B cell (primary cell): ENCODE measurements at regions not wholly inside any gene's neighbourhood (a gene's known extent, or its start where the extent isn't known, plus 50 kb on each side); places are given as distances from the start of the nearest gene placed in this dataset.

Experiments
- ATAC-seq: fragments of 200-7000 bp; cut with Tn5 transposase; one replicate; pipeline ENCODE4 v1.10.0; 2021; ENCODE audit warnings: low read depth, mild to moderate bottlenecking, moderate number of reproducible peaks, moderate library complexity
- CTCF ChIA-PET: fragments of 350-600 bp; sonication (Branson Sonifier 250); formaldehyde crosslinking; loops from one replicate; lab custom pipeline; 2021; ENCODE audit warnings: antibody characterized with exemption, inconsistent platforms; lab: Charles Lee
- POLR2A ChIA-PET: fragments of 350-600 bp; sonication (Branson Sonifier 250); formaldehyde crosslinking; loops from one replicate; lab custom pipeline; 2021; ENCODE audit warnings: antibody characterized with exemption; lab: Charles Lee
- DNase-seq: peaks from one replicate; pipeline ENCODE4 v3.0.0; 2013
- H2AFZ ChIP-seq: 2 replicates; pipeline ENCODE4 v1.6.1; 2012; ENCODE audit warnings: mild to moderate bottlenecking, low read depth, low read length; ENCODE audit not compliant: insufficient read depth, poor library complexity, severe bottlenecking
- H3K27ac ChIP-seq, 2 donors: 1 replicate in 1 of 2; 2 replicates in 1 of 2; pipeline ENCODE4 v1.5.1; 2012 to 2013; ENCODE audit warnings: low read length in 2 of 2, mild to moderate bottlenecking in 2 of 2, moderate library complexity in 1 of 2
- H3K27me3 ChIP-seq, 4 experiments: fragments of 200-600 bp in 1 of 4; sonication (generic) in 1 of 4; replicated peaks in 1 of 4; 1 replicate in 2 of 4; 2 replicates in 2 of 4; pipeline versions ENCODE4 v1.6.1 to v1.7.0; 2013 to 2016; ENCODE audit warnings: low read length in 3 of 4, mild to moderate bottlenecking in 2 of 4, mixed read lengths in 1 of 4, moderate library complexity in 1 of 4; ENCODE audit not compliant: insufficient read depth in 4 of 4, control insufficient read depth in 3 of 4; ENCODE audit errors: control extremely low read depth in 1 of 4
- H3K36me3 ChIP-seq, 2 experiments: replicated peaks in 1 of 2; 1 replicate in 1 of 2; 2 replicates in 1 of 2; pipeline versions ENCODE4 v1.6.1 to v1.7.1; 2013; ENCODE audit warnings: low read length in 1 of 2; ENCODE audit not compliant: insufficient read depth in 2 of 2, control insufficient read depth in 1 of 2; ENCODE audit errors: control extremely low read depth in 1 of 2, extremely low read depth in 1 of 2
- H3K4me1 ChIP-seq, 2 donors: fragments of 200-600 bp in 1 of 2; sonication (generic) in 1 of 2; 1 replicate in 1 of 2; 2 replicates in 1 of 2; pipeline versions ENCODE4 v1.5.1 to v1.6.1; 2013 to 2017; ENCODE audit warnings: low read length in 2 of 2; ENCODE audit not compliant: control insufficient read depth in 2 of 2, insufficient read depth in 2 of 2
- H3K4me2 ChIP-seq: replicated peaks from 2 replicates; pipeline ENCODE3; 2012; ENCODE audit warnings: mild to moderate bottlenecking, low read depth, low read length; ENCODE audit not compliant: poor library complexity, severe bottlenecking
- H3K4me3 ChIP-seq, 5 experiments: fragments of 200-600 bp in 1 of 5; sonication (generic) in 1 of 5; 1 replicate in 3 of 5; 2 replicates in 2 of 5; pipeline versions ENCODE4 v1.5.1 to v1.7.0; 2011 to 2016; ENCODE audit warnings: low read length in 4 of 5, mild to moderate bottlenecking in 4 of 5, low read depth in 2 of 5, control low read depth in 1 of 5, moderate library complexity in 1 of 5; ENCODE audit not compliant: insufficient read depth in 1 of 5; ENCODE audit errors: control extremely low read depth in 1 of 5, extremely low read depth in 1 of 5
- H3K79me2 ChIP-seq: fragments of 200-600 bp; sonication (generic); one replicate; pipeline ENCODE4 v1.6.0; 2016; ENCODE audit warnings: low read length; ENCODE audit not compliant: control insufficient read depth, insufficient read depth
- H3K9ac ChIP-seq: fragments of 200-600 bp; sonication (generic); 2 replicates; pipeline ENCODE4 v1.6.1; 2017; ENCODE audit warnings: mild to moderate bottlenecking, low read length, moderate library complexity
- H3K9me3 ChIP-seq, 3 donors: one replicate each; pipeline versions ENCODE4 v1.6.1 to v1.7.1; 2013; ENCODE audit warnings: low read length in 2 of 3; ENCODE audit not compliant: control insufficient read depth in 2 of 3, insufficient read depth in 1 of 3; ENCODE audit errors: control extremely low read depth in 1 of 3
- H4K20me1 ChIP-seq: 2 replicates; pipeline ENCODE4 v1.6.0; 2012; ENCODE audit warnings: mild to moderate bottlenecking, low read length; ENCODE audit not compliant: insufficient read depth, control insufficient read depth, poor library complexity, severe bottlenecking
- H3K27ac Mint-ChIP-seq: one replicate; pipeline ENCODE4 v1.8.0; 2021; ENCODE audit warnings: mixed read lengths
- H3K27me3 Mint-ChIP-seq: one replicate; pipeline ENCODE4 v1.8.0; 2021; ENCODE audit warnings: mixed read lengths
- H3K4me1 Mint-ChIP-seq: one replicate; pipeline ENCODE4 v1.8.0; 2021; ENCODE audit warnings: mixed read lengths
- H3K4me3 Mint-ChIP-seq: one replicate; pipeline ENCODE4 v1.8.0; 2021; ENCODE audit warnings: mixed read lengths
- H3K9me3 Mint-ChIP-seq: one replicate; pipeline ENCODE4 v1.8.0; 2022; ENCODE audit warnings: mixed read lengths; ENCODE audit not compliant: insufficient read depth
- EZH2 ChIP-seq: IDR thresholded peaks from 2 replicates; pipeline ENCODE4 v1.6.1; 2012; ENCODE audit warnings: borderline replicate concordance, low read depth, mild to moderate bottlenecking, moderate library complexity, low read length; ENCODE audit not compliant: insufficient read depth, poor library complexity, severe bottlenecking
- WGBS: methylation state at CpG from one replicate; pipeline ENCODE4 v1.1.5; 2013; ENCODE audit warnings: missing lambda C conversion rate; ENCODE audit not compliant: insufficient coverage; 5-methylcytosine and 5-hydroxymethylcytosine counted together
- intact Hi-C: fragments of 100-400 bp; cut with micrococcal nuclease; formaldehyde crosslinking; loops from one replicate; pipeline ENCODE4 v1.10.0; 2022
- TF ChIP-seq, protein P1 (sequence below): fragments of 200-600 bp; IDR thresholded peaks from one replicate; pipeline ENCODE4 v1.8.0; 2022; ENCODE audit warnings: antibody characterized with exemption, mild to moderate bottlenecking

- H3K27me3 Mint-ChIP-seq = peaks cover 7% of the 10 kb centered on the region
- WGBS = 91% methylated on average over 4 of the region's 4 CpGs
- ChIA-PET POLR2A (no interaction called here), CTCF (no interaction called here)
- Histone ChIP-seq H3K79me2 (no peaks in the 10 kb centered on the region), H3K4me3 (no peak overlapping the region), H3K36me3 (no peaks in the 10 kb centered on the region), H3K9ac (no peak overlapping the region), H2AFZ (no peak overlapping the region), H3K4me1 (no peaks in the 10 kb centered on the region), H3K27me3 (no peaks in the 10 kb centered on the region), H3K4me2 (no peak overlapping the region), H3K9me3 (no peaks in the 10 kb centered on the region), H4K20me1 (no peaks in the 10 kb centered on the region), H3K27ac (no peak overlapping the region)
- TF ChIP-seq, protein P1, sequence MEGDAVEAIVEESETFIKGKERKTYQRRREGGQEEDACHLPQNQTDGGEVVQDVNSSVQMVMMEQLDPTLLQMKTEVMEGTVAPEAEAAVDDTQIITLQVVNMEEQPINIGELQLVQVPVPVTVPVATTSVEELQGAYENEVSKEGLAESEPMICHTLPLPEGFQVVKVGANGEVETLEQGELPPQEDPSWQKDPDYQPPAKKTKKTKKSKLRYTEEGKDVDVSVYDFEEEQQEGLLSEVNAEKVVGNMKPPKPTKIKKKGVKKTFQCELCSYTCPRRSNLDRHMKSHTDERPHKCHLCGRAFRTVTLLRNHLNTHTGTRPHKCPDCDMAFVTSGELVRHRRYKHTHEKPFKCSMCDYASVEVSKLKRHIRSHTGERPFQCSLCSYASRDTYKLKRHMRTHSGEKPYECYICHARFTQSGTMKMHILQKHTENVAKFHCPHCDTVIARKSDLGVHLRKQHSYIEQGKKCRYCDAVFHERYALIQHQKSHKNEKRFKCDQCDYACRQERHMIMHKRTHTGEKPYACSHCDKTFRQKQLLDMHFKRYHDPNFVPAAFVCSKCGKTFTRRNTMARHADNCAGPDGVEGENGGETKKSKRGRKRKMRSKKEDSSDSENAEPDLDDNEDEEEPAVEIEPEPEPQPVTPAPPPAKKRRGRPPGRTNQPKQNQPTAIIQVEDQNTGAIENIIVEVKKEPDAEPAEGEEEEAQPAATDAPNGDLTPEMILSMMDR = no peak
- TF ChIP-seq EZH2 = no peak
- no peaks in the 10 kb centered on the region for H3K9me3 Mint-ChIP-seq
- no peak overlapping the region for H3K27ac Mint-ChIP-seq
- ATAC-seq (no peak), DNase-seq (no peak)
- H3K4me3 Mint-ChIP-seq = no peak overlapping the region
- intact Hi-C loops = no loop called here
- H3K4me1 Mint-ChIP-seq = no peaks in the 10 kb centered on the region
Measured at GRCh38 chr11:110866081-110866480, 153.8 kb upstream of the ARHGAP20 start.

GRCh38 chr11:110862407-110862806, 150.2 kb upstream of the ARHGAP20 start:
- no peaks in the 10 kb centered on the region for H4K20me1 ChIP-seq
- H3K27ac ChIP-seq = no peak overlapping the region
- no peaks in the 10 kb centered on the region for H3K9me3 ChIP-seq
- H3K9ac ChIP-seq = no peak overlapping the region
- no peak overlapping the region for H2AFZ ChIP-seq
- H3K4me2 ChIP-seq = no peak overlapping the region
- H3K4me3 ChIP-seq = no peak overlapping the region
- ChIA-PET CTCF (interaction anchor here (1.4 kb wide), 1 partner anchor 414 kb away, joined by 3 read pairs; no protein-coding TSS in a partner anchor), POLR2A (no interaction called here)
- no peak for DNase-seq
- TF ChIP-seq, protein P1 = no peak
- no peak for TF ChIP-seq EZH2
- no peaks in the 10 kb centered on the region for H3K27me3 ChIP-seq
- H3K79me2 ChIP-seq = no peaks in the 10 kb centered on the region
- H3K27me3 Mint-ChIP-seq = peaks cover 3% of the 10 kb centered on the region
- no peak for ATAC-seq
- no peak overlapping the region for H3K27ac Mint-ChIP-seq
- no peaks in the 10 kb centered on the region for H3K36me3 ChIP-seq
- no peaks in the 10 kb centered on the region for H3K9me3 Mint-ChIP-seq
- intact Hi-C loops = no loop called here
- peaks cover 16% of the 10 kb centered on the region for H3K4me1 Mint-ChIP-seq
- no peak overlapping the region for H3K4me3 Mint-ChIP-seq
- H3K4me1 ChIP-seq = peaks cover 12 to 13% of the 10 kb centered on the region in 2 donors
- no CpG with 5 or more reads among the region's 2 CpGs for WGBS
